Right renal cortex interstitium (tissue), 3 donors: ENCODE measurements at regions not wholly inside any gene's neighbourhood (a gene's known extent, or its start where the extent isn't known, plus 50 kb on each side); places are given as distances from the start of the nearest gene placed in this dataset.

Experiments
- DNase-seq, 3 donors: peaks; one replicate each; pipeline ENCODE4 v3.0.0-alpha.2; 2013; ENCODE audit warnings: low read depth in 3 of 3, low spot score in 2 of 3

- DNase-seq: no peak
Measured at GRCh38 chr20:51083447-51083846, 60.5 kb upstream of the KCNG1 start.

GRCh38 chr20:51082988-51083387 is 60.1 kb upstream of the KCNG1 start:
- DNase-seq: no peak

- DNase-seq: no peak
Measured at GRCh38 chr20:51080516-51080915, 57.6 kb upstream of the KCNG1 start.

- no peak for DNase-seq
Measured at GRCh38 chr20:51079488-51079887, 56.6 kb upstream of the KCNG1 start.

- DNase-seq: no peak
Measured at GRCh38 chr20:51077686-51078060, 54.8 kb upstream of the KCNG1 start.

GRCh38 chr20:51076786-51077685 is 54.1 kb upstream of the KCNG1 start:
- DNase-seq: no peak

- DNase-seq: no peak
Measured at GRCh38 chr20:51074062-51074461, 51.2 kb upstream of the KCNG1 start.
